ENCODE measurements at regions not wholly inside any gene's neighbourhood (a gene's known extent, or its start where the extent isn't known, plus 50 kb on each side); places are given as distances from the start of the nearest gene placed in this dataset.
"Not testable (repeated sequence)": the region's sequence is repeated elsewhere in the genome, so short reads cannot be mapped to it uniquely, and the experiment has no call there.

- DNase-seq (ENCODE audit: low read depth, low spot score) = no peak
- H3K4me3 ChIP-seq (ENCODE audit: low read length) = no peak overlapping the region
These were observed 166.4 kb downstream of the AKAIN1 start for GRCh38 chr18:5030636-5031035.

GRCh38 chr18:5029592-5029991 is 167.5 kb downstream of the AKAIN1 start:
- DNase-seq (ENCODE audit: low read depth, low spot score) = no peak
- no peak overlapping the region for H3K4me3 ChIP-seq (ENCODE audit: low read length)

- no peak for DNase-seq (ENCODE audit: low read depth, low spot score)
- H3K4me3 ChIP-seq (ENCODE audit: low read length) = no peak overlapping the region
These were observed 172.3 kb downstream of the AKAIN1 start for GRCh38 chr18:5024741-5025140.

GRCh38 chr18:5021558-5021957 is 175.5 kb downstream of the AKAIN1 start:
- no peak for DNase-seq (ENCODE audit: low read depth, low spot score)
- H3K4me3 ChIP-seq (ENCODE audit: low read length) = no peak overlapping the region

GRCh38 chr18:5015213-5015612 is 181.8 kb downstream of the AKAIN1 start:
- H3K4me3 ChIP-seq (ENCODE audit: low read length) = no peak overlapping the region
- no peak for DNase-seq (ENCODE audit: low read depth, low spot score)

GRCh38 chr18:5004031-5004820 is 192.8 kb downstream of the AKAIN1 start:
- DNase-seq (ENCODE audit: low read depth, low spot score); H3K4me3 ChIP-seq (ENCODE audit: low read length): not testable (repeated sequence)

GRCh38 chr18:4994710-4995109 is 202.3 kb downstream of the AKAIN1 start:
- no peak for DNase-seq (ENCODE audit: low read depth, low spot score)

GRCh38 chr18:4987452-4988405 is 209.3 kb downstream of the AKAIN1 start:
- no peak for DNase-seq (ENCODE audit: low read depth, low spot score)
- H3K4me3 ChIP-seq (ENCODE audit: low read length) = no peak overlapping the region

More at GRCh38 chr18:4994710-4995109, 202.3 kb downstream of the AKAIN1 start:
- H3K4me3 ChIP-seq (ENCODE audit: low read length) = no peak overlapping the region

- no peak for DNase-seq (ENCODE audit: low read depth, low spot score)
These were observed 210.4 kb downstream of the AKAIN1 start for GRCh38 chr18:4986677-4987076.

GRCh38 chr18:4986066-4986465 is 211.0 kb downstream of the AKAIN1 start:
- H3K4me3 ChIP-seq (ENCODE audit: low read length) = no peak overlapping the region
- no peak for DNase-seq (ENCODE audit: low read depth, low spot score)

More at GRCh38 chr18:4986677-4987076, 210.4 kb downstream of the AKAIN1 start:
- no peak overlapping the region for H3K4me3 ChIP-seq (ENCODE audit: low read length)

- DNase-seq (ENCODE audit: low read depth, low spot score) = no peak
- H3K4me3 ChIP-seq (ENCODE audit: low read length) = no peak overlapping the region
These were observed 235.7 kb downstream of the AKAIN1 start for GRCh38 chr18:4961121-4961909.

GRCh38 chr18:4960578-4960977 is 236.5 kb downstream of the AKAIN1 start:
- no peak for DNase-seq (ENCODE audit: low read depth, low spot score)
- no peak overlapping the region for H3K4me3 ChIP-seq (ENCODE audit: low read length)

GRCh38 chr18:4931209-4931608 is 265.8 kb downstream of the AKAIN1 start:
- H3K4me3 ChIP-seq (ENCODE audit: low read length) = no peak overlapping the region
- DNase-seq (ENCODE audit: low read depth, low spot score) = no peak

GRCh38 chr18:4921548-4921947 is 275.5 kb downstream of the AKAIN1 start:
- DNase-seq (ENCODE audit: low read depth, low spot score) = no peak
- no peak overlapping the region for H3K4me3 ChIP-seq (ENCODE audit: low read length)

- not testable (repeated sequence) for H3K4me3 ChIP-seq (ENCODE audit: low read length); DNase-seq (ENCODE audit: low read depth, low spot score)
These were observed 279.5 kb downstream of the AKAIN1 start for GRCh38 chr18:4917509-4917908.

GRCh38 chr18:4908328-4908727 is 288.7 kb downstream of the AKAIN1 start:
- H3K4me3 ChIP-seq (ENCODE audit: low read length) = no peak overlapping the region
- no peak for DNase-seq (ENCODE audit: low read depth, low spot score)

- DNase-seq (ENCODE audit: low read depth, low spot score) = no peak
- H3K4me3 ChIP-seq (ENCODE audit: low read length) = no peak overlapping the region
These were observed 290.2 kb downstream of the AKAIN1 start for GRCh38 chr18:4906856-4907255.

GRCh38 chr18:4888251-4889040 is 308.6 kb downstream of the AKAIN1 start:
- DNase-seq (ENCODE audit: low read depth, low spot score) = no peak
- no peak overlapping the region for H3K4me3 ChIP-seq (ENCODE audit: low read length)

- no peak for DNase-seq (ENCODE audit: low read depth, low spot score)
- H3K4me3 ChIP-seq (ENCODE audit: low read length) = no peak overlapping the region
These were observed 318.6 kb downstream of the AKAIN1 start for GRCh38 chr18:4878480-4878879.
